ENCODE measurements at regions not wholly inside any gene's neighbourhood (a gene's known extent, or its start where the extent isn't known, plus 50 kb on each side); places are given as distances from the start of the nearest gene placed in this dataset.

DNA sequence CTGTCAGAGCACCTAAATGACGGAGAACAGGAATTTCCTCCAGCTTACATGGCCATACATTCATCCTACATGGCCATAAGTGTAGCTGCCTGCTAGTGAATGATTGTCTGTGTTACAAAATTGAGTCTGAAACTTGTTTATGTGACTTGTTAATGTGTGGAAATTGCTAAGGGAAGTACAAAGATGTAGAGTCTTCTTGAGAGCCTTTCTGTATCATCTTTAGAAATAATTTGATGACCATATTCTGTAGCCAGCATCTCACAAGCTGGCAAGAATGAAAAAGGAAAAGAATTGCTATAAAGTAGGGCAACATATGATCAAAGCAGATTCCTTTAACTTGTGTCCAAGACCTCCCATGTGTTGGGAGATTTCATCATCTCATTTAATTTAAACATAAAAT lies 339.2 kb upstream of the LRRC7 start:
- H3K9me3 Mint-ChIP-seq, result no peaks in the 10 kb centered on the region
- no peak overlapping the region for H3K4me3 Mint-ChIP-seq
- no peak for ATAC-seq
- H3K4me1 Mint-ChIP-seq, result no peaks in the 10 kb centered on the region
- no peaks in the 10 kb centered on the region for H3K27me3 Mint-ChIP-seq
- H3K27ac Mint-ChIP-seq, result no peak overlapping the region
- no peaks in the 10 kb centered on the region for H3K36me3 Mint-ChIP-seq

GRCh38 chr1:69230208-69230607 lies 337.5 kb upstream of the LRRC7 start:
- H3K4me1 Mint-ChIP-seq, result no peaks in the 10 kb centered on the region

GRCh38 chr1:69233463-69233862 lies 334.3 kb upstream of the LRRC7 start:
- Mint-ChIP-seq H3K27ac (no peak overlapping the region), H3K9me3 (no peaks in the 10 kb centered on the region), H3K4me1 (no peaks in the 10 kb centered on the region), H3K4me3 (no peak overlapping the region), H3K27me3 (no peaks in the 10 kb centered on the region), H3K36me3 (no peaks in the 10 kb centered on the region)
- ATAC-seq, result no peak

More at GRCh38 chr1:69230208-69230607, 337.5 kb upstream of the LRRC7 start:
- Mint-ChIP-seq H3K27ac (no peak overlapping the region), H3K4me3 (no peak overlapping the region), H3K27me3 (no peaks in the 10 kb centered on the region), H3K36me3 (no peaks in the 10 kb centered on the region), H3K9me3 (no peaks in the 10 kb centered on the region)
- ATAC-seq, result no peak

- no peak overlapping the region for H3K27ac Mint-ChIP-seq
- H3K9me3 Mint-ChIP-seq, result no peaks in the 10 kb centered on the region
- H3K4me3 Mint-ChIP-seq, result no peak overlapping the region
- no peaks in the 10 kb centered on the region for H3K4me1 Mint-ChIP-seq
- no peaks in the 10 kb centered on the region for H3K27me3 Mint-ChIP-seq
- H3K36me3 Mint-ChIP-seq, result no peaks in the 10 kb centered on the region
- ATAC-seq, result no peak
These were observed 323.5 kb upstream of the LRRC7 start for GRCh38 chr1:69244211-69244610.

DNA sequence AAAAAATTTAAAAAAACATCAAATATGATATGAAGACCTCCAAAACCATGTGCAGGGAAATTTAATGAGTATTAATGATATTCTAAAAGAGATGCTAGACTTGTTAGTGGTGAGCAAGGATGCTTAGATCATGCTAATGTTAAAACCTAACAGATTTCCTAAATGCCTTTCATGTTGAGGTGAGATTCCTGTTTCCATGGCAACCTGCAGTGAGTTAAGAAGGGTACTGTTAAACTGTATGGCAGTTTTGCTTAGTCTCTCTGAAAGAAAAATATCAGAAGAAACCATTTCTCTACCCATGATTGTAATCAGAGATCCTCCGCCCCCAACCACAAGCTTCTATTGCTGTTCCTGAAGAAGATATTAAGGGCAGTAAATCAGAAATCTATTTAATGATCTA lies 321.6 kb upstream of the LRRC7 start:
- Mint-ChIP-seq H3K27ac (no peak overlapping the region), H3K27me3 (no peaks in the 10 kb centered on the region), H3K4me1 (no peaks in the 10 kb centered on the region), H3K4me3 (no peak overlapping the region), H3K9me3 (no peaks in the 10 kb centered on the region), H3K36me3 (no peaks in the 10 kb centered on the region)
- no peak for ATAC-seq

DNA sequence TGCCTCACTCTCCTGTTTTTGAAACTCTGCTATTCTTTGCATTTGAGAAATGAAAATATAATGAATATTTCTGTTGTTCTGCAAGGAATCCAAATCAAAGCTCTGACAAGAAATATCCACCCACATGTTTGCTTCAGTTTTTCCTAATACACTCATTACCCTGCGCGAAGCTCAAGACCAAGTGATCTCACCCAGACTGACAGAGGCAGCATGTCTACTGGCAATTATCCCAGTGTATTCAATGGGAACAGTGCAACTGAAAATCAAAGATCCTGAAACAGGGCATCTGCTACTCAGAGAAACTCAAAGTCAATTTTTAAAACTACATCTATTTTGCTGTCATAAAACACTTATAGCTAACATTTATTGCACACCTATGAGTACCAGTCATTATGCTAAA lies 321.0 kb upstream of the LRRC7 start:
- Mint-ChIP-seq H3K36me3 (no peaks in the 10 kb centered on the region), H3K27me3 (no peaks in the 10 kb centered on the region), H3K9me3 (no peaks in the 10 kb centered on the region), H3K4me1 (no peaks in the 10 kb centered on the region), H3K27ac (no peak overlapping the region), H3K4me3 (no peak overlapping the region)
- no peak for ATAC-seq

GRCh38 chr1:69252696-69253095 lies 315.0 kb upstream of the LRRC7 start:
- H3K27ac Mint-ChIP-seq, result no peak overlapping the region
- no peak overlapping the region for H3K4me3 Mint-ChIP-seq
- H3K36me3 Mint-ChIP-seq, result no peaks in the 10 kb centered on the region
- no peaks in the 10 kb centered on the region for H3K4me1 Mint-ChIP-seq
- no peak for ATAC-seq
- no peaks in the 10 kb centered on the region for H3K27me3 Mint-ChIP-seq
- no peaks in the 10 kb centered on the region for H3K9me3 Mint-ChIP-seq

DNA sequence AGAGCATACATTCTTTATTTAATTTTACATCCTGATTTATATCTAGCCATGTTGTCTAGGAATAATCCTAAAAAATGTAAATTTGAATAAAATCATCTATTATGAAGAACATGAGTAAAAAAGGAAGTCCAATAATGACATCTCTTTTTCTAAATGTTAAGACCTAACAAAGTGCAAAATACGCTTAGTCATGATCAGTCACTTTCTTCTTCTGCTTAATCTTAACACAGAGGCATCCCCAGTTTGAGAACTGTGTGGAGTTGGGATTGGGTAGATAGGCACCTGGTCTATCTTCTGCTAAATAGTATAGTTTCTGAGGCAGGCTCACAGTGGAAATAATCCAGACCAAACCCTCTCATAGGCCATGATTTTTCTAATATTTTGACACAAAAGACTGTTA lies 311.7 kb upstream of the LRRC7 start:
- no peaks in the 10 kb centered on the region for H3K36me3 Mint-ChIP-seq
- no peaks in the 10 kb centered on the region for H3K4me1 Mint-ChIP-seq
- no peak overlapping the region for H3K27ac Mint-ChIP-seq
- ATAC-seq, result no peak
- H3K9me3 Mint-ChIP-seq, result no peaks in the 10 kb centered on the region
- no peak overlapping the region for H3K4me3 Mint-ChIP-seq
- H3K27me3 Mint-ChIP-seq, result no peaks in the 10 kb centered on the region

DNA sequence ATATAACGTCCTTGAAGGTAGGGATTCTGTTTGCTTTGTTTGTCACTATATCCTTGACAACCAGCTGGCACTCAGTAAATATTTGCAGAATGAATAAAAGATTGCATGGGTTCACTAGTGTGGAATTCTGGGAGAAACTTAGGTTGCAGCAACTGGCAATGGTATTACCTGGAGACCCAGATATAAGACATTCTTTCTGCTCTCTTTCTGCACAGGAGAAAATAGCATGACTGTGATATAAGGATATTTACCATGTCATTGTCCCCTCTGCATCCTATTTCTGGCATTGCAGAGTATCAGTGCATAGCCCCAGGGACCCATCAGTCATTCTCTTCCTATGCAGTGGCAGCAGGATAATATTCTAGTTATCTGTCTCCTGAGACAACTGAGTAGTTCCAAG lies 308.9 kb upstream of the LRRC7 start:
- no peak for ATAC-seq
- Mint-ChIP-seq H3K27ac (no peak overlapping the region), H3K9me3 (no peaks in the 10 kb centered on the region), H3K27me3 (no peaks in the 10 kb centered on the region), H3K4me1 (no peaks in the 10 kb centered on the region), H3K4me3 (no peak overlapping the region), H3K36me3 (no peaks in the 10 kb centered on the region)

DNA sequence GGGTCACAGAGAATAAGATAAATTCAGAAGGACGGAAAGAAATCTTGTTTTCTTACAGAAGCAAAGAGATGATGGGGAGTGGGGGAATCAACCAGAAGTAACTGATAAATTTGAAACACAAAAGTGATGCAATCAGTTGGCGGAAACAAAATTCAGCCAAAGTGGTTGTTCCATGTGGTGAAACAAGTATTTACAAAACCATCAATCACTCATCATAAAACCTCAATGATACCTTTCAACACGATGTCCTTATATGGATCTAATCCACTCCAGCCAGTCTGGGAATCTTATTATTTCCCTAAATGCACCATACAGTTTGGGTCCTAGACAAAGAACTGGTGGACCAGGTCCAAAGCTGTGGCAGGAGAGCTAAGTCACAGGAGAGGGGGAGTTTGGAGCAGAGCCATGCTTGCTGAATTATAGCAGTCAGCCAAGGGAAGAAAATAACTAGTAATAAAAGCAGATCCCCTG lies 303.8 kb upstream of the LRRC7 start:
- ATAC-seq, result no peak
- Mint-ChIP-seq H3K36me3 (no peaks in the 10 kb centered on the region), H3K9me3 (peaks cover 2% of the 10 kb centered on the region), H3K4me3 (no peak overlapping the region), H3K27ac (no peak overlapping the region), H3K4me1 (no peaks in the 10 kb centered on the region), H3K27me3 (no peaks in the 10 kb centered on the region)

DNA sequence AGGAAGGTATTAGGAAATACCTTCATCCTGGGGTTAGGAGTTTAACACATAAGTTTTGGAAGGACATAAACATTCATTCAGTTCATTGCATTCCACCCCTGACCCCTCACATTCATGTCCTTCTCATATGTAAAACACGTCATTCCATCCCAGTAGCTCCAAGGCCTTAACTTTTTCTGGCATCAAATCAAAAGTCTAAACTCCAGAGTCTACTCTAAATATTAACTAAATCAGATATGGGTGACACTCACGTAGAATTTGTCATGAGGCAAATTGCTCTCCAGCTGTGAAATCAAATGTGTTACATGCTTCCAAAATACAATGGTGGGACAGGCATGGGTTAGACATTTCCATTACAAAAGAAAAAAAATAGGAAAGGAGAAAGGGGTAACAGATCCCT lies 298.2 kb upstream of the LRRC7 start:
- ATAC-seq, result no peak
- H3K27me3 Mint-ChIP-seq, result no peaks in the 10 kb centered on the region
- no peaks in the 10 kb centered on the region for H3K4me1 Mint-ChIP-seq
- H3K4me3 Mint-ChIP-seq, result no peak overlapping the region
- H3K9me3 Mint-ChIP-seq, result peaks cover 2% of the 10 kb centered on the region
- H3K36me3 Mint-ChIP-seq, result no peaks in the 10 kb centered on the region
- H3K27ac Mint-ChIP-seq, result no peak overlapping the region

- H3K4me1 Mint-ChIP-seq, result no peaks in the 10 kb centered on the region
- no peak overlapping the region for H3K4me3 Mint-ChIP-seq
- H3K36me3 Mint-ChIP-seq, result no peaks in the 10 kb centered on the region
- ATAC-seq, result no peak
- H3K27ac Mint-ChIP-seq, result no peak overlapping the region
- no peaks in the 10 kb centered on the region for H3K27me3 Mint-ChIP-seq
- peaks cover 8% of the 10 kb centered on the region for H3K9me3 Mint-ChIP-seq
These were observed 296.1 kb upstream of the LRRC7 start for GRCh38 chr1:69271587-69272125.

GRCh38 chr1:69272684-69273083 lies 295.0 kb upstream of the LRRC7 start:
- H3K9me3 Mint-ChIP-seq, result peaks cover 7% of the 10 kb centered on the region
- H3K36me3 Mint-ChIP-seq, result no peaks in the 10 kb centered on the region
- no peak for ATAC-seq
- no peaks in the 10 kb centered on the region for H3K27me3 Mint-ChIP-seq
- no peak overlapping the region for H3K27ac Mint-ChIP-seq
- H3K4me1 Mint-ChIP-seq, result no peaks in the 10 kb centered on the region
- H3K4me3 Mint-ChIP-seq, result no peak overlapping the region

DNA sequence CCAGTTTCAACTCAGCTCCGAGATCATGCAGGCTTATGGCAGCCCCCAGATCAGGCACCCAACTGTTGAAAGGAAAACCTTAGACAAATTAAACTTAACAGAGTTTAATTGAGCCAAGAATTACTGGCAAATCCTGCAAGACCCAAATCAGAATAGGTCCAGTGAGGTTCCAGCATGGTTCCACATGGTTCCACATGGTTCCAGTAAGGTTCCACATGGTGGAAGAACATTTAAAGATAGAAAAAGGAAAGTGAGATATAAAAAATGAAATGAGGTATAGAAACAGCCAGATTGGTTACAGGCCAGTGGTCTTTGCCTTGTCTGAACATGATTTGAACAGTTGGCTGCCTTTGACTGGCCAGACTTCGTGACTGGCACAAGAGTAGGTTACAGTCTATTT lies 288.8 kb upstream of the LRRC7 start:
- ATAC-seq, result no peak
- Mint-ChIP-seq H3K4me1 (no peaks in the 10 kb centered on the region), H3K27me3 (no peaks in the 10 kb centered on the region), H3K36me3 (no peaks in the 10 kb centered on the region), H3K4me3 (no peak overlapping the region), H3K27ac (no peak overlapping the region), H3K9me3 (peaks cover 7% of the 10 kb centered on the region)

DNA sequence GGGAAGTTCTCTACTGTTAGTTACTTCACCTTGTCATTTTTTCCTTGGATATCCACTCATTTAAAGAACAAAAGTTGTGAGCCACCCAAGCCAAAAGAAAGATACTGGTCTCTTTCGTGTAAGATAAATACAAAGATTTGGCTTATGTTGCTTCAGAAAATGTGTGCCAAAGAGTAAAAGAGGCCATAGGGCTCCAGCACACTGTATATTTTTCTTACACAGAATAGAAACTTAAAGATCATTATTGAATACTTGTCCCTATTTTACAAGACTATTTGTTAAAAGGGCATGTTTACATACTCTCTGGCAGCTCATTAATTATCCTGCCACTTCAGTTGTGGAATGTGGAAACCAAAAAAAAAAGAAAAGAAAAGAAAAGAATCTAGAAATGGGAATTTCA lies 284.2 kb upstream of the LRRC7 start:
- Mint-ChIP-seq H3K4me3 (no peak overlapping the region), H3K4me1 (no peaks in the 10 kb centered on the region), H3K9me3 (no peaks in the 10 kb centered on the region), H3K36me3 (no peaks in the 10 kb centered on the region), H3K27ac (no peak overlapping the region), H3K27me3 (no peaks in the 10 kb centered on the region)
- ATAC-seq, result no peak

GRCh38 chr1:69284508-69284907 lies 283.2 kb upstream of the LRRC7 start:
- Mint-ChIP-seq H3K27ac (no peak overlapping the region), H3K27me3 (no peaks in the 10 kb centered on the region)
- no peak for ATAC-seq

GRCh38 chr1:69288416-69288815 lies 279.3 kb upstream of the LRRC7 start:
- no peaks in the 10 kb centered on the region for H3K4me1 Mint-ChIP-seq
- no peak overlapping the region for H3K4me3 Mint-ChIP-seq
- H3K27ac Mint-ChIP-seq, result no peak overlapping the region
- no peak for ATAC-seq
- H3K36me3 Mint-ChIP-seq, result no peaks in the 10 kb centered on the region
- H3K9me3 Mint-ChIP-seq, result no peaks in the 10 kb centered on the region
- no peaks in the 10 kb centered on the region for H3K27me3 Mint-ChIP-seq

More at GRCh38 chr1:69284508-69284907, 283.2 kb upstream of the LRRC7 start:
- H3K9me3 Mint-ChIP-seq, result no peaks in the 10 kb centered on the region
- no peaks in the 10 kb centered on the region for H3K4me1 Mint-ChIP-seq
- H3K36me3 Mint-ChIP-seq, result no peaks in the 10 kb centered on the region
- no peak overlapping the region for H3K4me3 Mint-ChIP-seq
